Thoracic aorta (tissue), 2 donors: ENCODE measurements at regions not wholly inside any gene's neighbourhood (a gene's known extent, or its start where the extent isn't known, plus 50 kb on each side); places are given as distances from the start of the nearest gene placed in this dataset.

ENCODE experiments used
- ATAC-seq: fragments of 150-250 bp; one replicate; pipeline ENCODE4 v1.8.0; 2017; ENCODE audit warnings: low read depth; ENCODE audit not compliant: insufficient number of reproducible peaks, low FRiP score
- DNase-seq: peaks from one replicate; pipeline ENCODE4 v3.0.0-alpha.2; 2020; ENCODE audit warnings: low spot score
- H3K27ac ChIP-seq, 2 donors: fragments of 200-600 bp; sonication (generic); 1 replicate in 1 of 2; 2 replicates in 1 of 2; pipeline ENCODE4 v1.5.1; 2016; ENCODE audit warnings: mild to moderate bottlenecking in 2 of 2, moderate library complexity in 2 of 2
- H3K27me3 ChIP-seq: fragments of 200-600 bp; sonication (generic); replicated peaks from 2 replicates; pipeline ENCODE4 v1.6.0; 2016; ENCODE audit warnings: mild to moderate bottlenecking; ENCODE audit not compliant: insufficient read depth
- H3K36me3 ChIP-seq: fragments of 200-600 bp; sonication (generic); one replicate; pipeline ENCODE4 v1.5.1; 2016
- H3K4me1 ChIP-seq, 2 donors: fragments of 200-600 bp; sonication (generic); 1 replicate in 1 of 2; 2 replicates in 1 of 2; pipeline versions ENCODE4 v1.5.1 to v1.6.0; 2016; ENCODE audit warnings: low read depth in 2 of 2, mild to moderate bottlenecking in 1 of 2; ENCODE audit not compliant: control insufficient read depth in 1 of 2
- H3K4me3 ChIP-seq: fragments of 200-600 bp; sonication (generic); 2 replicates; pipeline ENCODE4 v1.5.1; 2016; ENCODE audit warnings: mild to moderate bottlenecking
- H3K9me3 ChIP-seq: fragments of 200-600 bp; sonication (generic); 2 replicates; pipeline ENCODE4 v1.5.1; 2016
- TF ChIP-seq, protein P1 (sequence below): fragments of 200-600 bp; sonication (generic); IDR thresholded peaks from one replicate; pipeline ENCODE4 v1.5.1; 2019; ENCODE audit warnings: antibody characterized with exemption

DNA sequence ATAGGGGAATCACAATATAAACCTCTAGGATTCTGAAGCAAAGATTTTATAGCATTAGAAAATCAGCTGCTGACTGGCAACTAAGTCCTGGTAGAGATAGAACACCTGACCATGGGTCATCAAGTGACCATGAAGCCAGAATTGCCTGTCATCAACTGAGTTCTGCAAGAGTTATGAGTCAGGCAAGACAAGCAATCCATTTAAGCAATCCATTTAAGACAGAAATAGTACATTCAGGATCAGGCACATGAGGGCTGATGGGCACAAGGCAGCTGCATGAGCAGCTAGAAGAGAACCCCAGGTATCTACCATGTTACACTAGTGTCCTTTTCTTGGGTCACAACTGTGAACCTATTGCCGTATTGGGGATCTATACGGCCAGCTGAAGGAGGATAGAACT lies 98.9 kb downstream of the SPRY1 start:
- ATAC-seq (no peak), DNase-seq (no peak)
- no peak overlapping the region for H3K27ac ChIP-seq
- H3K27me3 ChIP-seq: no peaks in the 10 kb centered on the region
- no peak overlapping the region for H3K4me3 ChIP-seq
- H3K9me3 ChIP-seq: no peaks in the 10 kb centered on the region
- TF ChIP-seq, protein P1, sequence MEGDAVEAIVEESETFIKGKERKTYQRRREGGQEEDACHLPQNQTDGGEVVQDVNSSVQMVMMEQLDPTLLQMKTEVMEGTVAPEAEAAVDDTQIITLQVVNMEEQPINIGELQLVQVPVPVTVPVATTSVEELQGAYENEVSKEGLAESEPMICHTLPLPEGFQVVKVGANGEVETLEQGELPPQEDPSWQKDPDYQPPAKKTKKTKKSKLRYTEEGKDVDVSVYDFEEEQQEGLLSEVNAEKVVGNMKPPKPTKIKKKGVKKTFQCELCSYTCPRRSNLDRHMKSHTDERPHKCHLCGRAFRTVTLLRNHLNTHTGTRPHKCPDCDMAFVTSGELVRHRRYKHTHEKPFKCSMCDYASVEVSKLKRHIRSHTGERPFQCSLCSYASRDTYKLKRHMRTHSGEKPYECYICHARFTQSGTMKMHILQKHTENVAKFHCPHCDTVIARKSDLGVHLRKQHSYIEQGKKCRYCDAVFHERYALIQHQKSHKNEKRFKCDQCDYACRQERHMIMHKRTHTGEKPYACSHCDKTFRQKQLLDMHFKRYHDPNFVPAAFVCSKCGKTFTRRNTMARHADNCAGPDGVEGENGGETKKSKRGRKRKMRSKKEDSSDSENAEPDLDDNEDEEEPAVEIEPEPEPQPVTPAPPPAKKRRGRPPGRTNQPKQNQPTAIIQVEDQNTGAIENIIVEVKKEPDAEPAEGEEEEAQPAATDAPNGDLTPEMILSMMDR: no peak
- no peaks in the 10 kb centered on the region for H3K4me1 ChIP-seq
- no peaks in the 10 kb centered on the region for H3K36me3 ChIP-seq

DNA sequence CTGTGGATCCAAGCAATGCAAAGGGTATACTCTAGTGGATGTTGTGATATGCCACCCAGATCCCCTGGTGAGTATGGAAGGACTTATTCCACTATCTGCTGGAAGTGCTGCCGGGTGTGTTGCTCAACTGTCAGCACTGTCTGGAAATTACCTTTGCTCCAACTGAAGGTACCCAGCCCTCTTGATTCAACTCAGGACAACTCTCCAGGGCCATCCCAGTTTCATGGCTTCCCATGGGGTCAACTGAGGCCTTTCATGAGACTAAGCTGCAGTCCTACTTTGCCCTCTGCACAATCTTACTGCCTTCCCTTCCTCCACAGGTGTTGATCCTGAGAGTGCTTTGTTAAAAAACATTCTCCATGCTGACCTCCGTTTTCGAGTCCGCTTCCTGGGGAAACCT lies 99.8 kb downstream of the SPRY1 start:
- no peaks in the 10 kb centered on the region for H3K36me3 ChIP-seq

DNA sequence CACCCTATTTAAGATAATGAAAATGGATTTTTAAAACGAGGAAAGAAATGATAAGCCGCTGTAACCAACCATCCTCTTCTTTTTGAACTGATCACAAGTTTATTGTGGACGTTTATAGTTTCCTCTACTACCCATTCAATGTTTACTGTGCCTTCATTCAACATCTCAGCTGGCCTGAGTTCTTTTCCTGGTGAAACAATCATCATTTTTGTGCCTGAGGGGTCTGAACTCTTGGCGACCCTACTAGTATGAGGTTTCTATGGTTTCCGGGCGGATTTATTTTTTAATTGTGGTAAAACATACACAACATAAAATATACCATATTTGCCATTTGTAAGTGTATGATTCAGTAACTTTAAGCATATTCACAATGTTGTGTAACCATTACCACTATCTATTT lies 100.7 kb downstream of the SPRY1 start:
- DNase-seq: no peak

More for the DNA sequence above, 99.8 kb downstream of the SPRY1 start:
- H3K9me3 ChIP-seq: no peaks in the 10 kb centered on the region
- ATAC-seq: no peak
- no peaks in the 10 kb centered on the region for H3K27me3 ChIP-seq
- H3K4me1 ChIP-seq: no peaks in the 10 kb centered on the region
- no peak for DNase-seq
- no peak overlapping the region for H3K4me3 ChIP-seq
- no peak overlapping the region for H3K27ac ChIP-seq
- TF ChIP-seq, protein P1: no peak

DNA sequence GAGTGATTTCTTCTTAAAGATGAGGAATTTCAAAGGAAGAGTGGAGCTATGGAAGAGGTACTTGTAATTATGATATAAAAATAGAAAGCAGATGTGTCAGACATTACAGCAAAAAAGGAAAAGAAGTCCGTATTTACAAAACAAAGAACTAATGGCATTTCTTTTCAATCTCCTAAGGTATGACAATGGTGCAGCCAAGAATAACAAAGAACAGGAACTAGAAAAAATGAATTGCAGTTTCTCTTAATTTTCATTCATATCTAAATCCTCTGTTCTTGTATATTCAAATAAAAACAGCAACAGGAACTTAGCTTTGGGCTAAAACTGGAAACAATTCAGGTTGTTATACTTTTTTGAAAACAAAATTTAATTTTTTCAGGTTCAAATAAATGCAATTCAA lies 105.1 kb downstream of the SPRY1 start:
- DNase-seq (no peak), ATAC-seq (no peak)
- Histone ChIP-seq H3K9me3 (no peaks in the 10 kb centered on the region), H3K36me3 (no peaks in the 10 kb centered on the region), H3K27me3 (no peaks in the 10 kb centered on the region), H3K4me1 (peaks cover 0 to 4% of the 10 kb centered on the region in 2 donors), H3K4me3 (no peak overlapping the region), H3K27ac (no peak overlapping the region)
- TF ChIP-seq, protein P1: no peak

More for the DNA sequence above, 100.7 kb downstream of the SPRY1 start:
- no peaks in the 10 kb centered on the region for H3K4me1 ChIP-seq
- no peaks in the 10 kb centered on the region for H3K9me3 ChIP-seq
- H3K27ac ChIP-seq: no peak overlapping the region
- H3K36me3 ChIP-seq: no peaks in the 10 kb centered on the region
- H3K4me3 ChIP-seq: no peak overlapping the region
- no peaks in the 10 kb centered on the region for H3K27me3 ChIP-seq
- TF ChIP-seq, protein P1: no peak
- no peak for ATAC-seq

DNA sequence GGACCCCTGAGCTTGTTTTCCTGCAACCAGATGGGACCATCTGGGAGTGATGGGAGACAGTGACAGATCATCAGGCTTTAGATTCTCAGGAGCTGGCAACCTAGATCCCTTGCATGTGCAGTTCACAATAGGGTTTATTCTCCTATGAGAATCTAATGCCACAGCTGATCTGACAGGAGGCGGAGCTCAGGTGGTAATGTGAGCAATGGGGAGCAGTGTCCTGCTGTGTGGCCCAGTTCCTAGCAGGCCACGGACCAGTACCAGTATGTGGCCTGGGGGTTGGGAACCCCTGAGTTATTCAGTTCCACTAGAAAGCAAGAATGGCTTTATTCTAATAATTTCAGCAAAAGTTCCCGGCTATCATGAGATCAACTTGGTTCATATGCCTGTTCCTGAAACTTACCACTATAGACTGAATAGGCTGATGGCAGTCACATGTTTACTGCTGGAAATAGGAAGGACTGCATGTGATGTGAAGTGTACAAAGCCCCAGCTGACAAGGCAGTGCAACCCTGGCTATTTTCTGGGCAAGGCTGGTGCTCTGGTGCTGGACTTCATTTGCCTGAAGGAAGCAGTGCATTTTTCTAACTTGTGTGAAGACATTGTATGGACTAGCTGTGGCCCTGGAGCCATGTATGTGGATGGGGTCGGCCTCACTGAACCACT lies 107.2 kb downstream of the SPRY1 start:
- Histone ChIP-seq H3K27me3 (no peaks in the 10 kb centered on the region), H3K27ac (no peak overlapping the region), H3K4me1 (peaks cover 0 to 4% of the 10 kb centered on the region in 2 donors), H3K4me3 (no peak overlapping the region), H3K36me3 (no peaks in the 10 kb centered on the region), H3K9me3 (no peaks in the 10 kb centered on the region)
- TF ChIP-seq, protein P1: no peak
- DNase-seq: no peak
- ATAC-seq: no peak
